Lower lobe of right lung (tissue), 2 donors: ENCODE measurements at regions not wholly inside any gene's neighbourhood (a gene's known extent, or its start where the extent isn't known, plus 50 kb on each side); places are given as distances from the start of the nearest gene placed in this dataset.

Experiments used
- ATAC-seq, 2 donors: fragments of 200-7000 bp; cut with Tn5 transposase; one replicate each; pipeline ENCODE4 v1.9.1; 2020 to 2022; ENCODE audit warnings: mild to moderate bottlenecking in 2 of 2, moderate library complexity in 2 of 2
- DNase-seq: peaks from one replicate; pipeline ENCODE4 v3.0.0-alpha.2; 2020
- H3K27ac ChIP-seq: fragments of 200-600 bp; one replicate; pipeline ENCODE4 v1.8.0; 2022
- H3K27me3 ChIP-seq: fragments of 200-600 bp; one replicate; pipeline ENCODE4 v1.8.0; 2022; ENCODE audit warnings: low read depth
- H3K36me3 ChIP-seq: fragments of 200-600 bp; one replicate; pipeline ENCODE4 v1.8.0; 2022; ENCODE audit warnings: mild to moderate bottlenecking
- H3K4me1 ChIP-seq: fragments of 200-600 bp; one replicate; pipeline ENCODE4 v1.8.0; 2022
- H3K4me3 ChIP-seq: fragments of 200-600 bp; one replicate; pipeline ENCODE4 v1.8.0; 2022; ENCODE audit warnings: mild to moderate bottlenecking
- H3K9me3 ChIP-seq: fragments of 200-600 bp; one replicate; pipeline ENCODE4 v1.8.0; 2022
- CTCF ChIP-seq: fragments of 200-600 bp; IDR thresholded peaks from one replicate; pipeline ENCODE4 v1.8.0; 2022; ENCODE audit warnings: antibody characterized with exemption, mild to moderate bottlenecking
- intact Hi-C: fragments of 100-400 bp; cut with DNase I; formaldehyde crosslinking; loops from one replicate; pipeline ENCODE4 v1.11.0; 2022
- donor health status: DM: no; HTN: yes; CAD: no; lungs with severe emphysema.

DNA sequence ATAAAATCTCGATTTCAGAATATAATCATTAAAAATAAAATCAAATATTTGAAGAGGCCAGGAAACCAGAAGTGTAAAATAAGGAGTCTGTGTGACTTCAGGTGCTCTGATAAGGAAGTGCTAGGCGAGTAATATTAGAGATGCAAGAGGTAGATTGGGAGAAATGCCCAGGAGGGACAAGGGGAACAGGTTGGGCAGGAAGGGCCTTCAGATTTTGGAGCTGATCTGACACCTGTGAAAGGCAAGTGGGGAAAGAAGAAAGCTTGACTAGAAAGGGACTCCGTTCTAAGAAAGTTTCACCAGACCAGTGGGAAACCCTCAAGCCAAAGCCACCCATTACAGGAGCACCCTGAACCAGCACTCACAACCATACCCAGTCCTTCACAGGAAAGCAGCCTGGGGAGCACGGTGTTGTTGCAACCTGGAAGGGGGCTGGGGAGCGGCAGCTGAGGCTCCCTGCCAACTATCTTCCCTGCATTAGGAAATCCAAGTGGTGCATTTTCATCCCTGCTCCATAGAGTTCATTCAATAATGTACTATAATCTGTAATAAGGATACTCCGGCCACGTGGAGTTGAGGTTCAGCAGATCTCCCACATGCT, 57.5 kb upstream of the GREB1L start:
- no peaks in the 10 kb centered on the region for H3K9me3 ChIP-seq
- H3K4me1 ChIP-seq: no peaks in the 10 kb centered on the region
- H3K27ac ChIP-seq: no peak overlapping the region
- intact Hi-C loops: no loop called here
- TF ChIP-seq CTCF: no peak
- ATAC-seq (no peak), DNase-seq (no peak)
- no peak overlapping the region for H3K4me3 ChIP-seq
- no peaks in the 10 kb centered on the region for H3K27me3 ChIP-seq
- H3K36me3 ChIP-seq: no peaks in the 10 kb centered on the region

DNA sequence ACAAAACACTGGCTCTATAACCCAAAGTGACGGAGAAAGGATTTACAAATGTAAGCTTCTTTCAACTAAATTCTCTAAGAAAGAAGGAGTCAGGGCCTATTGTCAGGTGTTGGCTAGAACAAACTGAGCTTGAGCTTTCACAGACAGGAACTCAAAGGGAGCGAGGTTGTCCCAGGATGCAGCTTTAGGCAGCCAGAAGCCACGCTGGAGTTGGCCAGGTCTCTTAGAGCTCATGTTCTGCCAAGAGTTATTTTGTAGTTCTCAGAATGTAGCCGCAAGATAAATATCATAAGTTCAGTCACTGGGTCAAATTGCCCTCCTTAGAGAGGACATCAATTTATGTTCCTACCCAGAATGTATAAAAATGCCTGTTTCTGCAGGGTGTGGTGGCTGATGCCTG, 54.1 kb upstream of the GREB1L start:
- Histone ChIP-seq H3K4me3 (no peak overlapping the region), H3K4me1 (no peaks in the 10 kb centered on the region), H3K36me3 (no peaks in the 10 kb centered on the region), H3K27ac (no peak overlapping the region), H3K9me3 (no peaks in the 10 kb centered on the region), H3K27me3 (no peaks in the 10 kb centered on the region)
- no peak for TF ChIP-seq CTCF
- DNase-seq: no peak
- intact Hi-C loops: no loop called here
- no peak for ATAC-seq

- no peaks in the 10 kb centered on the region for H3K36me3 ChIP-seq
- peak; percentile 57 for TF ChIP-seq CTCF
- H3K27me3 ChIP-seq: no peaks in the 10 kb centered on the region
- ATAC-seq (peak; percentile 71 to 75), DNase-seq (peak; percentile 61)
- intact Hi-C loops: loop anchor here (10.0 kb wide), 1 partner anchor 253 kb away; no protein-coding TSS in a partner anchor
- H3K4me3 ChIP-seq: no peak overlapping the region
- no peaks in the 10 kb centered on the region for H3K4me1 ChIP-seq
- H3K27ac ChIP-seq: no peak overlapping the region
- H3K9me3 ChIP-seq: no peaks in the 10 kb centered on the region
Observed at GRCh38 chr18:21191596-21192307, 50.3 kb upstream of the GREB1L start.
